ENCODE measurements at regions not wholly inside any gene's neighbourhood (a gene's known extent, or its start where the extent isn't known, plus 50 kb on each side); places are given as distances from the start of the nearest gene placed in this dataset.
"Not testable (repeated sequence)": the region's sequence is repeated elsewhere in the genome, so short reads cannot be mapped to it uniquely, and the experiment has no call there.

- no peak for DNase-seq
Observed at GRCh38 chr12:116375278-116375842, 97.9 kb upstream of the MED13L start.

GRCh38 chr12:116376354-116377193, 99.1 kb upstream of the MED13L start:
- no peak for TF ChIP-seq POLR2A (IDR thresholded peaks at IDR 0.05)
- TF ChIP-seq POLR2AphosphoS5 (IDR thresholded peaks at IDR 0.05) = no peak
- no peak for TF ChIP-seq EP300 (IDR thresholded peaks at IDR 0.05; ENCODE audit: low read depth)
- TF ChIP-seq CTCF (IDR thresholded peaks at IDR 0.05) = no peak
- Histone ChIP-seq H3K27me3 (no peaks in the 10 kb centered on the region), H3K27ac (no peak overlapping the region), H3K4me1 (peaks cover 0 to 3% (median 0%) of the 10 kb centered on the region in 4 donors), H3K9me3 (no peaks in the 10 kb centered on the region), H3K4me3 (no peak overlapping the region), H3K36me3 (no peaks in the 10 kb centered on the region)
- no peak for DNase-seq
- in situ Hi-C loops (cut with MboI; ENCODE audit: low pct_ligation_motif_present in 1 of 4, low pct_unique_long_range_greater_than_20kb in 1 of 4, low sequenced_read_pairs in 3 of 4) = no loop called here
- 61 to 64% methylated on average over 6 to 11 of the region's 11 CpGs for WGBS, 2 donors (ENCODE audit: low coverage in 1 of 2)
- intact Hi-C loops (cut with DNase I; ENCODE audit: low total_unique reads) = no loop called here

More at GRCh38 chr12:116375278-116375842, 97.9 kb upstream of the MED13L start:
- TF ChIP-seq CTCF (IDR thresholded peaks at IDR 0.05) = no peak
- H3K27ac ChIP-seq = no peak overlapping the region
- H3K4me3 ChIP-seq = no peak overlapping the region
- H3K27me3 ChIP-seq = no peaks in the 10 kb centered on the region
- peaks cover 0 to 3% (median 0%) of the 10 kb centered on the region in 4 donors for H3K4me1 ChIP-seq
- in situ Hi-C loops (cut with MboI; ENCODE audit: low pct_ligation_motif_present in 1 of 4, low pct_unique_long_range_greater_than_20kb in 1 of 4, low sequenced_read_pairs in 3 of 4) (no loop called here), intact Hi-C loops (cut with DNase I; ENCODE audit: low total_unique reads) (no loop called here)
- WGBS, 2 donors (ENCODE audit: low coverage in 1 of 2) = 85 to 86% methylated on average over 9 of the region's 9 CpGs
- no peaks in the 10 kb centered on the region for H3K9me3 ChIP-seq
- no peaks in the 10 kb centered on the region for H3K36me3 ChIP-seq

GRCh38 chr12:116377194-116377571, 99.7 kb upstream of the MED13L start:
- H3K27me3 ChIP-seq; H3K4me1 ChIP-seq; H3K27ac ChIP-seq; DNase-seq; intact Hi-C loops (cut with DNase I; ENCODE audit: low total_unique reads); H3K36me3 ChIP-seq; H3K9me3 ChIP-seq; in situ Hi-C loops (cut with MboI; ENCODE audit: low pct_ligation_motif_present in 1 of 4, low pct_unique_long_range_greater_than_20kb in 1 of 4, low sequenced_read_pairs in 3 of 4); H3K4me3 ChIP-seq: not testable (repeated sequence)
- whole genome bisulfite sequencing, 2 donors (ENCODE audit: low coverage in 1 of 2) = 87 to 100% methylated on average over 5 to 6 of the region's 6 CpGs

GRCh38 chr12:116378002-116378401, 100.5 kb upstream of the MED13L start:
- H3K27ac ChIP-seq = no peak overlapping the region
- no peak overlapping the region for H3K4me3 ChIP-seq
- TF ChIP-seq EP300 (IDR thresholded peaks at IDR 0.05; ENCODE audit: low read depth) (no peak), POLR2A (IDR thresholded peaks at IDR 0.05) (no peak), CTCF (IDR thresholded peaks at IDR 0.05) (no peak), POLR2AphosphoS5 (IDR thresholded peaks at IDR 0.05) (no peak)
- H3K36me3 ChIP-seq = no peaks in the 10 kb centered on the region
- intact Hi-C loops (cut with DNase I; ENCODE audit: low total_unique reads) = no loop called here
- H3K4me1 ChIP-seq = peaks cover 0 to 14% (median 6%) of the 10 kb centered on the region in 4 donors
- H3K9me3 ChIP-seq = no peaks in the 10 kb centered on the region
- in situ Hi-C loops (cut with MboI; ENCODE audit: low pct_ligation_motif_present in 1 of 4, low pct_unique_long_range_greater_than_20kb in 1 of 4, low sequenced_read_pairs in 3 of 4) = no loop called here
- H3K27me3 ChIP-seq = no peaks in the 10 kb centered on the region
- DNase-seq = no peak
- 87 to 93% methylated on average over 4 to 11 of the region's 11 CpGs for WGBS, 2 donors (ENCODE audit: low coverage in 1 of 2)
